ENCODE measurements at regions not wholly inside any gene's neighbourhood (a gene's known extent, or its start where the extent isn't known, plus 50 kb on each side); places are given as distances from the start of the nearest gene placed in this dataset.

- H3K4me3 Mint-ChIP-seq: no peak overlapping the region
- CTCF ChIA-PET: no interaction called here
- no peak overlapping the region for H3K27ac Mint-ChIP-seq
- H3K4me1 Mint-ChIP-seq: no peaks in the 10 kb centered on the region
- peaks cover 6% of the 10 kb centered on the region for H3K9me3 Mint-ChIP-seq (ENCODE audit: low read depth)
- ATAC-seq (no peak), DNase-seq (no peak)
- H3K27me3 Mint-ChIP-seq: peaks cover 10% of the 10 kb centered on the region
- no peaks in the 10 kb centered on the region for H3K36me3 Mint-ChIP-seq
Measured at GRCh38 chr5:56367748-56368147, 134.6 kb upstream of the ANKRD55 start.

GRCh38 chr5:56366986-56367385 is 133.9 kb upstream of the ANKRD55 start:
- no peak for ATAC-seq
- CTCF ChIA-PET: no interaction called here
- no peak for DNase-seq
- Mint-ChIP-seq H3K27me3 (peaks cover 10% of the 10 kb centered on the region), H3K9me3 (ENCODE audit: low read depth) (peaks cover 6% of the 10 kb centered on the region), H3K36me3 (no peaks in the 10 kb centered on the region), H3K4me3 (no peak overlapping the region), H3K27ac (no peak overlapping the region), H3K4me1 (no peaks in the 10 kb centered on the region)

GRCh38 chr5:56361398-56361797 is 128.3 kb upstream of the ANKRD55 start:
- DNase-seq (no peak), ATAC-seq (no peak)
- CTCF ChIA-PET: no interaction called here
- Mint-ChIP-seq H3K4me1 (no peaks in the 10 kb centered on the region), H3K36me3 (no peaks in the 10 kb centered on the region), H3K9me3 (ENCODE audit: low read depth) (peaks cover 4% of the 10 kb centered on the region), H3K4me3 (no peak overlapping the region), H3K27me3 (peaks cover 15% of the 10 kb centered on the region), H3K27ac (no peak overlapping the region)

- Mint-ChIP-seq H3K27ac (no peak overlapping the region), H3K4me1 (no peaks in the 10 kb centered on the region), H3K4me3 (no peak overlapping the region), H3K9me3 (ENCODE audit: low read depth) (peaks cover 4% of the 10 kb centered on the region), H3K36me3 (no peaks in the 10 kb centered on the region), H3K27me3 (peaks cover 12% of the 10 kb centered on the region)
- DNase-seq (no peak), ATAC-seq (no peak)
- CTCF ChIA-PET: no interaction called here
Measured at GRCh38 chr5:56360816-56361215, 127.7 kb upstream of the ANKRD55 start.

- Mint-ChIP-seq H3K4me3 (no peak overlapping the region), H3K4me1 (no peaks in the 10 kb centered on the region), H3K36me3 (no peaks in the 10 kb centered on the region), H3K27me3 (peaks cover 11% of the 10 kb centered on the region), H3K27ac (no peak overlapping the region), H3K9me3 (ENCODE audit: low read depth) (peaks cover 4% of the 10 kb centered on the region)
- DNase-seq (no peak), ATAC-seq (no peak)
- CTCF ChIA-PET: no interaction called here
Measured at GRCh38 chr5:56359809-56360685, 126.9 kb upstream of the ANKRD55 start.

- Mint-ChIP-seq H3K9me3 (ENCODE audit: low read depth) (peaks cover 2% of the 10 kb centered on the region), H3K4me1 (no peaks in the 10 kb centered on the region), H3K27ac (no peak overlapping the region), H3K4me3 (no peak overlapping the region), H3K36me3 (no peaks in the 10 kb centered on the region), H3K27me3 (peaks cover 9% of the 10 kb centered on the region)
- CTCF ChIA-PET: no interaction called here
- no peak for ATAC-seq
- DNase-seq: no peak
Measured at GRCh38 chr5:56358703-56359681, 125.9 kb upstream of the ANKRD55 start.

GRCh38 chr5:56358046-56358445 is 124.9 kb upstream of the ANKRD55 start:
- DNase-seq (no peak), ATAC-seq (no peak)
- no peaks in the 10 kb centered on the region for H3K4me1 Mint-ChIP-seq
- no peaks in the 10 kb centered on the region for H3K36me3 Mint-ChIP-seq
- peaks cover 7% of the 10 kb centered on the region for H3K27me3 Mint-ChIP-seq
- H3K9me3 Mint-ChIP-seq (ENCODE audit: low read depth): no peaks in the 10 kb centered on the region
- no peak overlapping the region for H3K27ac Mint-ChIP-seq
- CTCF ChIA-PET: no interaction called here
- H3K4me3 Mint-ChIP-seq: no peak overlapping the region

- H3K36me3 Mint-ChIP-seq: no peaks in the 10 kb centered on the region
- ATAC-seq: no peak
- CTCF ChIA-PET: no interaction called here
- H3K4me1 Mint-ChIP-seq: no peaks in the 10 kb centered on the region
- no peak overlapping the region for H3K27ac Mint-ChIP-seq
- peaks cover 7% of the 10 kb centered on the region for H3K27me3 Mint-ChIP-seq
- DNase-seq: no peak
- no peaks in the 10 kb centered on the region for H3K9me3 Mint-ChIP-seq (ENCODE audit: low read depth)
- no peak overlapping the region for H3K4me3 Mint-ChIP-seq
Measured at GRCh38 chr5:56357426-56357825, 124.3 kb upstream of the ANKRD55 start.

GRCh38 chr5:56356836-56357160 is 123.7 kb upstream of the ANKRD55 start:
- H3K9me3 Mint-ChIP-seq (ENCODE audit: low read depth): no peaks in the 10 kb centered on the region
- DNase-seq (no peak), ATAC-seq (no peak)
- no peaks in the 10 kb centered on the region for H3K4me1 Mint-ChIP-seq
- H3K27ac Mint-ChIP-seq: no peak overlapping the region
- H3K4me3 Mint-ChIP-seq: no peak overlapping the region
- H3K36me3 Mint-ChIP-seq: no peaks in the 10 kb centered on the region
- peaks cover 9% of the 10 kb centered on the region for H3K27me3 Mint-ChIP-seq
- CTCF ChIA-PET: no interaction called here

GRCh38 chr5:56356121-56356835 is 123.1 kb upstream of the ANKRD55 start:
- Mint-ChIP-seq H3K4me1 (no peaks in the 10 kb centered on the region), H3K4me3 (no peak overlapping the region), H3K9me3 (ENCODE audit: low read depth) (no peaks in the 10 kb centered on the region), H3K27me3 (peaks cover 10% of the 10 kb centered on the region), H3K27ac (no peak overlapping the region), H3K36me3 (no peaks in the 10 kb centered on the region)
- no peak for ATAC-seq
- CTCF ChIA-PET: no interaction called here
- DNase-seq: no peak

- no peaks in the 10 kb centered on the region for H3K9me3 Mint-ChIP-seq (ENCODE audit: low read depth)
- no peaks in the 10 kb centered on the region for H3K4me1 Mint-ChIP-seq
- no peak overlapping the region for H3K4me3 Mint-ChIP-seq
- H3K27ac Mint-ChIP-seq: no peak overlapping the region
- DNase-seq: no peak
- peaks cover 17% of the 10 kb centered on the region for H3K27me3 Mint-ChIP-seq
- CTCF ChIA-PET: no interaction called here
- H3K36me3 Mint-ChIP-seq: no peaks in the 10 kb centered on the region
- no peak for ATAC-seq
Measured at GRCh38 chr5:56354836-56355235, 121.7 kb upstream of the ANKRD55 start.

- no peaks in the 10 kb centered on the region for H3K4me1 Mint-ChIP-seq
- CTCF ChIA-PET: no interaction called here
- H3K9me3 Mint-ChIP-seq (ENCODE audit: low read depth): peaks cover 3% of the 10 kb centered on the region
- no peak overlapping the region for H3K27ac Mint-ChIP-seq
- H3K36me3 Mint-ChIP-seq: no peaks in the 10 kb centered on the region
- no peak overlapping the region for H3K4me3 Mint-ChIP-seq
- H3K27me3 Mint-ChIP-seq: peaks cover 16% of the 10 kb centered on the region
- no peak for DNase-seq
- no peak for ATAC-seq
Measured at GRCh38 chr5:56352808-56353590, 119.9 kb upstream of the ANKRD55 start.
